K562 (cell line): ENCODE measurements at regions not wholly inside any gene's neighbourhood (a gene's known extent, or its start where the extent isn't known, plus 50 kb on each side); places are given as distances from the start of the nearest gene placed in this dataset.

Source experiments
- FUS ChIP-seq: fragments of 200-400 bp; formaldehyde crosslinking; optimal IDR thresholded peaks from 2 replicates; pipeline ENCODE3; 2017; ENCODE audit warnings: low read depth, low read length
- LEF1 ChIP-seq: fragments of 450-650 bp; IDR thresholded peaks from 2 replicates; pipeline ENCODE4 v1.6.1; 2016; ENCODE audit warnings: mild to moderate bottlenecking
- MGA ChIP-seq: fragments of 450-650 bp; IDR thresholded peaks from 2 replicates; pipeline ENCODE4 v1.6.1; 2016; ENCODE audit warnings: mild to moderate bottlenecking, moderate library complexity
- SOX6 ChIP-seq: fragments of 450-650 bp; IDR thresholded peaks from 2 replicates; pipeline ENCODE4 v1.6.1; 2014; ENCODE audit warnings: mild to moderate bottlenecking
- STAT5A ChIP-seq: IDR thresholded peaks from 2 replicates; pipeline ENCODE4 v1.6.1; 2012; ENCODE audit warnings: low read length, inconsistent platforms, borderline replicate concordance
- ZNF23 ChIP-seq: fragments of 250-450 bp; sonication (Bioruptor Pico); IDR thresholded peaks from 2 replicates; pipeline ENCODE4 v1.4.0; 2020; ENCODE audit warnings: mild to moderate bottlenecking
- ZNF589 ChIP-seq: fragments of 200-800 bp; sonication (Bioruptor generic); IDR thresholded peaks from 2 replicates; pipeline ENCODE4 v1.6.1; 2016; ENCODE audit warnings: low read depth, missing genetic modification characterization, missing compliant biosample characterization

GRCh38 chr9:87125819-87126218, 178.5 kb upstream of the GAS1 start (continued):
- TF ChIP-seq MGA (no peak), LEF1 (no peak), ZNF589 (no peak), SOX6 (no peak), STAT5A (no peak), ZNF23 (no peak), FUS (no peak)
- TF ChIP-seq, all 486 proteins: peak for 0
